ENCODE measurements at regions not wholly inside any gene's neighbourhood (a gene's known extent, or its start where the extent isn't known, plus 50 kb on each side); places are given as distances from the start of the nearest gene placed in this dataset.

DNA sequence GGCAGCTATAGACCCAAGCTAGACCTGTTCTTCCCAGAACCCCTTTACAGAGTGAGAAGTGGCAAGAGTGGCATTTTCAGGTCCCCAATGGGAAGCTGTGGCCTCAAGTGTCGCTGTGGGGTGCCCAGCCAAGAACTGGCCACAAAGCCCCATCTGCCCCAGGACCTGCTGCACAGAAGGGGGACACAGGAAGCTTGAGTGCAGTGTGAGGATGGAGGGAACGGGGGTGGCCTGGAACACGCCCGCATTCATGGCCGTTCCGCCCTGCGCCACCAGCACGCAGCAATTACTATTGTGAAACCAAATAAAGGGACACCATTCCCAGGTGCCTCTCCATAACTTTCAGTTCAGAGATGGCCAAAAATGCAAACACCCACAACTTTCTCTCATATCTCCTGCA lies 237.6 kb upstream of the TCERG1L start:
- no peak for TF ChIP-seq CTCF (conservative IDR thresholded peaks at IDR 0.05; ENCODE audit: low read depth, low read length)
- no peak for TF ChIP-seq EZH2phosphoT487 (IDR thresholded peaks at IDR 0.05; ENCODE audit: borderline replicate concordance, low read length)
